ENCODE measurements at regions not wholly inside any gene's neighbourhood (a gene's known extent, or its start where the extent isn't known, plus 50 kb on each side); places are given as distances from the start of the nearest gene placed in this dataset.

DNA sequence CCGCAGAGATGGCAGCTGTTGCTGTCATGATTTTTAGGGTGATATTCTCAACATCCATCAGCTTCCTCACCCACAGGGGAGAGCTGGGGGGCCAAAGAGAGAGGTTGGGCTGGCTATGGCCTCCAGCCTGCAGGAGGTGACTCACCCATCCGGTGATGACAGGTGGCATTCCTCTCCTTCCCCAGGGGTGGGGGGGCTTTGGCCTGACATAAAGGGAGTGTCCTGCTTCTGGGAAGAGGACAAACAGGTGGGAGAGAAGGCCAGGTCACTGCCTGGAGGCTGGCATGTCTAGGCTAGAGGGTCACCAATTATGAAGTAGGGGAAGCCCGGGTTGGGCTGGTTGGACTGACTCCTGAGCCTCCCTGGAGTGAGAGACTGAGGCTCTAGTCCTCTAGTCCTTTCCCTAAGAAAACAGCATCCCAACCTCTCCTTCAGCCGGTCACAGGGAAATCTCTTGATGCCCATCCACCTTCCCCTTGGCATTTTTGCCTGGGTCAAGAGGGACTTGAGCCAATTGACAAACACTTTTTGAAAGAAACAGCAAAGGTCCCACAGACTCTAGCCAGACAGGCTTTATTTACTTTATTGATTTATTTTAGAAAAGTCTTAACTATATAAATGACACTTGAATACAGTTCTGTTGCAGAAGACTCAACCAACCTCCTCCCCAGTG is 79.8 kb upstream of the ZNF716 start:
- no peak for DNase-seq

DNA sequence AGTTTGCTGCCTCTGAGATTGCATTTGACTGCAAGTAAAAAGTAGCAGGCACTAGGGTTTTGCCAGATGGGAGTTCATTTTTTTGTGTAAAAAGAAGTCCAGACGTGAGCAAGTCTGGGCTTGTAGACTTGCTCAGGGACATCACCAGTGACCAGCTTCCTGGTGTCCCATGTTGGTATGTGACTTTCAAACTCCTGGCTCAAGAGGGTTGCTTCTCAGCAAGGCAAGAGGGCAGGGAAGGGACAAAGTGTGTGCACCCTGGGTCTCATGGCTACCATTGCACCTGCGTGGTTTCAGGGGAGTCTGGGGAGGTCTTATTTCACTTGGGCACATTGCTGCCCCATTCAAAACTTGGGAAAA is 79.3 kb upstream of the ZNF716 start:
- no peak for DNase-seq

DNA sequence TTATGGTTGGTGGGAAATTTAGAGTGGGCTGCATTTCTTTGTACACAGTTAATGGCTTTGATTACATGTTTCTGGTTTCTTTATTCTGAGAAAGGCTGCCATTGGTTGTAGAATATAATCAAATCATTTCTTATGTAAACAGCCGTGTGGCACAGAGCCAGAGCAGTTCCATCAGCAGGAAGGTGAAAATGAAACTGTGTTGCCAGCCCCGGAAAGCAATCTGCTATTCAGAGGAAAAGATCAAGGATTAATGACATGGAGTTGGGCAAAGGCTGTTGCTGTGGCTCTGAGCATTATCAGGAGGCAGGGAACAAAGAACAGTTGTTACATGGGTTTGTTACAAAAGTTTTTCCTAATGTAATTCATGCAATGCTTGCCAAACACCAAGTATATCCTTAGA is 74.2 kb upstream of the ZNF716 start:
- DNase-seq = no peak

DNA sequence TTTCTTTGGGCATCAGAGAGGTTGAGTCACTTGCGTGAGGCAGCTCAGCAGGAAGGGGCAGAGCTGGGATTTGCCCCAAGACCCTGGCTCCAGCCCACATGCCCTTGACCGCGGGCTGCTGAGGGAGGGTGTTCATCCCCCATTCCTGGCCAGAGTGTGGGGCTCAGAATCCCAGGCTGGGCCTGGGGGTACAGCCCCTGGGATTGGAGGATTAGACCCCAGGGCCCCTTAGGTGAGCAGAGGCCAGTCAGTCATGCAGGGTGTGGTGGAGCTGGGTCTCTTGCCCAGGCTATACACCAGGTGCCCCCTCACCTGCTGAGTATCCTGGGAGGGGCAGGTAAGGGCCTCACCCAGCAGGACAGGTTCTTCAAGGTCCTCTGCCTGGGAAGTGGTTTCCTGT is 68.4 kb upstream of the ZNF716 start:
- DNase-seq = no peak

DNA sequence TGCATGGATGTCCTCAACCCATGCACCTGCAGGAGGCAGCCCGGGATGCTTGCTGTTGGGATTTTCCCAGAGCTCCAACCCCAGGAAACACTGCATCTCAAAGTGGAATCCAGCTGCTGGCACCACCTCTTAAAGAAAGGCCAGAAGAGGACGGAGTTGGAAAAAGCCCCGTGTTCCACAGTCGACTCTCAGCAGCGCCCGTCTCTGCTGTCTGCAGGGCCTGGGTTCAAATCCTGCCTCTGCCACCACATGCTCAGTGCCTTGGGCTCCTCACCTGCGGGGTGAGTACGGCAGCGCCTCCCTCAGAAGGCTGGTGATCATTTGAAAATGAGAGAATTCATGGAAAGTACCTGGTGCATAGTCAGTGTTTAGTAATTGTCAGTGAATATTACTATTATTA is 65.6 kb upstream of the ZNF716 start:
- no peak for DNase-seq

DNA sequence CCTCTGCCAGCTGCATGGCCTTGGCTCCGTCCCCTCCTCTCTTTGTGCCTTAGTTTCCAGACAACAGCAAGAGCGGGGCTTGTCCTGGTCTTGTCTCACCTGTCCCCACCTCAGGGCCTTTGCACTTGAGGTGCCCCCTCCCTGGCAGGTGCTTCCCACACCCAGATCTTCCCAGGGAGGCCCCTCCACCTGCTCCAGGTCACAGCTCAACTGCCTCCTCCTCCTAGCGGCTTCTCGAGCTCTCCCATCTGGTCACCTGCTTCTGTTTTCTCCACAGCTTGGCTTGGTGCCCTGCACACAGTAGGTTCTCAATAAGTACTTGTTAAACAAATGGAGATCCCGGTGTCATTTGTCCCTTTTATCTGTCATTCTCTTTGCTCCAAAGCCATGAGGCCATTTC is 64.3 kb upstream of the ZNF716 start:
- DNase-seq = no peak

DNA sequence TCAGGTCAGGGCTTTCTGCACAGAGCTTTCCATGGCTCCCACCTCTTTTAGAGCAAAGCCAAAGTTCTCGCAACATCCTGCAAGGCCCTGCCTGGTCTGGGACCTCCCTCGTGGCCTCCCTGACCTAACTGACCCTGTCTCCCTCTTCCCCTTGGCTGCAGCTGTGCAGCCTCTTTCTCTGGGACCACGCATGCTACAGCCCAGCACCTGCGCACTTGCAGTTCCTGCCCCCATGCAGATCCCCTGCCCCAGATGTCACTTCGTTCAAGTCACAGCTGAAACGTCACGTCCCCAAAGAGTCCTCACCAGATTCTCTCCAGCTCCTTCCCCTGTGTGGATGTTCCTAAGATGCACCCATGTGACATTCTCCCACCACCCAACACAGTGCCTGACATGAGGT is 61.2 kb upstream of the ZNF716 start:
- DNase-seq = no peak

DNA sequence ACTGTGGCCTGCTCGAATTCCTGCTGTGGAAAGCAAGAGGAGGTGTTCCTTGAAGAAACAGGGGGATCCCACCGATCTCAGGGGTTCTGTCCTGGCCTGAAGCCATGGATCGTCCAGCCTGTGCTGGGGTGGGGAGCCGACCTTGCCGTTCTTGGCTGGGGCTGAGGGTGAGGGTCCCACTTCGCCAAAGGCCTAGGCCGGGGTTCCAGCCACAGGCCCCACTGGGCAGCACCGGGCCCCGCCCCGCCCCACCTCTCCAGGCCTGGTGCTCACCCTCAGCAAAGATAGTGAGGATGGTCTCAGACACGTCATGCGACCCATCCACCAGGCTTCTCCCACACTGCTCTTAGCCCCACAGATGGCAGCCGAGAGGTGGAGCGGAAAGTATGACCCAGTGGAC is 51.4 kb upstream of the ZNF716 start:
- DNase-seq = no peak

DNA sequence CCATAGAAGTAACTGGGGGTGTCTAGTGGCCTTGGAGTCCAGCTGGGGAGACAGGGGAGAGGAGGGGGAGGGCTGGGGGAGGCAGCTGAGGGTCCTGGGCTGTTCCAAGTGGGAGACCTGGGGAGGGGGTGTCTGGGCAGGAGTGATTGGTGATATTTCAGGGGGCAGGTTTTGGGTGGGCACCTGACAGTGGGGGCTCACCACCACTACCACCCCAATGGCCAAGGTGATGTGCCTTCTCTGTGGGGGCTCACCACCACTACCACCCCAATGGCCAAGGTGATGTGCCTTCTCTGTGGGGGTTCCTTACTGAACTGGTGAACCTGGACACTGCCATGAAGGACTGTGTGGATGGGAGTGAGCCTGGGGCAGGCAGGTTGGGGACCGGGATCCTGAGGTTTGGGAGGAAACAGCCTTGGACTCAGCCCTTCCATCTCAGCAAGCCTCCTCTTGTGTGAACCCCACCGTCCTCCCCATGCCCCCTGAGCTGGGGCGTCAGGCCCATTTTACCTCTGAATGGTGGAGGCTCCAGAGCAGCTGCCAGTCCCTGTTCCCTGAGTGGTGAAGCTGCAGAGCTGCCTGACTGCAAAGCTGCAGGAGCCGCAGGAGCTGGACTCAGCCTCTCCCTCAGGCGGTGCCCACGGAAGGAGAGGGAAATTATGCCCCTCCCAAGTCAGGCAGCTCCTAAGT is 50.6 kb upstream of the ZNF716 start:
- no peak for DNase-seq

DNA sequence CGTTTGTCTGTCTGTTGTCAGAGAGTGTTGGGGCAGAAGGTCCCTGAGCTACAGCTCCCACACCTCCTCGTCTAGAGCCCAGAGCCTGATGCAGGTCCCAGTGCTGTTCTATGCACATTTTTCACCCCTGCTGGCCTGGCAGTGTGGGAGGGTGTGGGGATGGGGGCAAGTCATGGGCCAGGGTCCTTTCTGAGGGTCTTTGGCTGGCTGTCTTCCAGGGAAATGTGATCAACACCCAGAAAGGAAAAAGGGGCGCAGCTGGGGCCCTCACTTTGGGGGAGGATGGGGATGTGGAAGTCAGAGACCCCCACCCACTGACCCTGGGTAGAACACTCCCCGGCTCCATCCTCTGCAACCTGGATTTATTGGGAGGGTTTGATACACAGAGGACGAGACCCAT is 50.0 kb upstream of the ZNF716 start:
- DNase-seq = no peak
